DOHH2 (cell line): ENCODE measurements at regions not wholly inside any gene's neighbourhood (a gene's known extent, or its start where the extent isn't known, plus 50 kb on each side); places are given as distances from the start of the nearest gene placed in this dataset.

Experiments used
- H3F3A ChIP-seq: fragments of 200-600 bp; sonication (generic), shearing (Covaris generic); 2 replicates; pipeline ENCODE4 v1.6.0; 2016; ENCODE audit warnings: antibody characterized with exemption, mild to moderate bottlenecking; ENCODE audit not compliant: control insufficient read depth, insufficient read depth
- H3K27ac ChIP-seq: fragments of 200-600 bp; sonication (generic); 2 replicates; pipeline ENCODE4 v1.5.1; 2014; ENCODE audit warnings: low read depth, mild to moderate bottlenecking, low read length, moderate library complexity
- H3K27me3 ChIP-seq: fragments of 200-600 bp; sonication (generic); 2 replicates; pipeline ENCODE4 v1.6.1; 2014; ENCODE audit warnings: mild to moderate bottlenecking, low read length, mixed read lengths; ENCODE audit not compliant: control insufficient read depth
- H3K36me3 ChIP-seq: fragments of 200-600 bp; sonication (generic); 2 replicates; pipeline ENCODE4 v1.6.1; 2014; ENCODE audit warnings: mild to moderate bottlenecking, low read length, moderate library complexity, mixed read lengths; ENCODE audit not compliant: control insufficient read depth
- H3K4me1 ChIP-seq: fragments of 200-600 bp; sonication (generic); 2 replicates; pipeline ENCODE4 v1.6.1; 2014; ENCODE audit warnings: mild to moderate bottlenecking, low read length, mixed read lengths; ENCODE audit not compliant: control insufficient read depth
- H3K4me2 ChIP-seq: fragments of 200-600 bp; sonication (generic); 2 replicates; pipeline ENCODE4 v1.6.0; 2014; ENCODE audit warnings: mild to moderate bottlenecking, low read length, moderate library complexity
- H3K4me3 ChIP-seq: fragments of 200-600 bp; sonication (generic); 2 replicates; pipeline ENCODE4 v1.5.1; 2014; ENCODE audit warnings: mild to moderate bottlenecking, low read length, mixed read lengths
- H3K79me2 ChIP-seq: fragments of 200-600 bp; sonication (generic); 2 replicates; pipeline ENCODE4 v1.6.1; 2014; ENCODE audit warnings: mild to moderate bottlenecking, low read length, mixed read lengths; ENCODE audit not compliant: control insufficient read depth
- H3K9me2 ChIP-seq: fragments of 200-600 bp; sonication (generic); replicated peaks from 2 replicates; pipeline ENCODE4 v1.6.1; 2014; ENCODE audit warnings: mild to moderate bottlenecking, low read length, mixed read lengths; ENCODE audit not compliant: control insufficient read depth
- H3K9me3 ChIP-seq: fragments of 200-600 bp; sonication (generic); 2 replicates; pipeline ENCODE4 v1.6.1; 2014; ENCODE audit warnings: antibody characterized with exemption, low read length, mixed read lengths; ENCODE audit not compliant: control insufficient read depth, insufficient read depth
- H4K20me1 ChIP-seq: fragments of 200-600 bp; sonication (generic); 2 replicates; pipeline ENCODE4 v1.6.0; 2014; ENCODE audit warnings: low read depth, mild to moderate bottlenecking, antibody characterized with exemption, low read length, moderate library complexity; ENCODE audit not compliant: control insufficient read depth, insufficient read depth
- CTCF ChIP-seq: fragments of 200-600 bp; sonication (generic); IDR thresholded peaks from one replicate; pipeline ENCODE4 v1.5.1; 2014; ENCODE audit warnings: antibody characterized with exemption, mild to moderate bottlenecking, low read depth, low read length; ENCODE audit not compliant: poor library complexity, severe bottlenecking
- EZH2phosphoT487 ChIP-seq: fragments of 200-600 bp; sonication (generic); IDR thresholded peaks from 2 replicates; pipeline ENCODE4 v1.6.1; 2017; ENCODE audit warnings: borderline replicate concordance, mild to moderate bottlenecking, antibody characterized with exemption, low read length, moderate library complexity, mixed read lengths

GRCh38 chr5:38660194-38660668 is 103.8 kb upstream of the LIFR start:
- H3K4me3 ChIP-seq = no peak overlapping the region
- no peaks in the 10 kb centered on the region for H4K20me1 ChIP-seq
- no peaks in the 10 kb centered on the region for H3K27me3 ChIP-seq
- no peaks in the 10 kb centered on the region for H3K36me3 ChIP-seq
- no peak overlapping the region for H3K27ac ChIP-seq
- H3K9me3 ChIP-seq = no peaks in the 10 kb centered on the region
- H3K4me2 ChIP-seq = no peak overlapping the region
- H3K79me2 ChIP-seq = no peaks in the 10 kb centered on the region
- no peak for TF ChIP-seq CTCF
- no peak for TF ChIP-seq EZH2phosphoT487
- H3K4me1 ChIP-seq = no peaks in the 10 kb centered on the region
- H3K9me2 ChIP-seq = no peaks in the 10 kb centered on the region
- H3F3A ChIP-seq = no peaks in the 10 kb centered on the region

- no peaks in the 10 kb centered on the region for H3K4me1 ChIP-seq
- H3K79me2 ChIP-seq = no peaks in the 10 kb centered on the region
- no peaks in the 10 kb centered on the region for H4K20me1 ChIP-seq
- no peaks in the 10 kb centered on the region for H3F3A ChIP-seq
- TF ChIP-seq EZH2phosphoT487 = no peak
- no peak for TF ChIP-seq CTCF
- H3K36me3 ChIP-seq = no peaks in the 10 kb centered on the region
- no peaks in the 10 kb centered on the region for H3K9me2 ChIP-seq
- H3K27me3 ChIP-seq = no peaks in the 10 kb centered on the region
- no peak overlapping the region for H3K4me2 ChIP-seq
- H3K4me3 ChIP-seq = no peak overlapping the region
- no peaks in the 10 kb centered on the region for H3K9me3 ChIP-seq
- H3K27ac ChIP-seq = no peak overlapping the region
Measured at GRCh38 chr5:38662090-38662489, 105.6 kb upstream of the LIFR start.

- no peak overlapping the region for H3K4me2 ChIP-seq
- no peaks in the 10 kb centered on the region for H3K4me1 ChIP-seq
- H4K20me1 ChIP-seq = no peaks in the 10 kb centered on the region
- H3F3A ChIP-seq = no peaks in the 10 kb centered on the region
- no peak overlapping the region for H3K4me3 ChIP-seq
- H3K9me3 ChIP-seq = no peaks in the 10 kb centered on the region
- TF ChIP-seq CTCF (no peak), EZH2phosphoT487 (no peak)
- no peaks in the 10 kb centered on the region for H3K27me3 ChIP-seq
- no peaks in the 10 kb centered on the region for H3K9me2 ChIP-seq
- no peak overlapping the region for H3K27ac ChIP-seq
- H3K36me3 ChIP-seq = no peaks in the 10 kb centered on the region
- no peaks in the 10 kb centered on the region for H3K79me2 ChIP-seq
Measured at GRCh38 chr5:38663249-38663648, 106.8 kb upstream of the LIFR start.
